ENCODE measurements at regions not wholly inside any gene's neighbourhood (a gene's known extent, or its start where the extent isn't known, plus 50 kb on each side); places are given as distances from the start of the nearest gene placed in this dataset.
"Not testable (repeated sequence)": the region's sequence is repeated elsewhere in the genome, so short reads cannot be mapped to it uniquely, and the experiment has no call there.

GRCh38 chr5:113742176-113742575 is 228.7 kb downstream of the YTHDC2 start:
- no peak for TF ChIP-seq CTCF (IDR thresholded peaks at IDR 0.05 in 4 of 5, conservative IDR thresholded peaks at IDR 0.05 in 1 of 5)
- TF ChIP-seq POLR2A (IDR thresholded peaks at IDR 0.05): no peak
- no peaks in the 10 kb centered on the region for H3K27me3 ChIP-seq
- no peak for ATAC-seq
- H3K36me3 ChIP-seq: no peaks in the 10 kb centered on the region
- H3K27ac ChIP-seq: no peak overlapping the region
- in situ Hi-C loops (cut with MboI; ENCODE audit: low sequenced_read_pairs in 4 of 4) (no loop called here), intact Hi-C loops (cut with DNase I; ENCODE audit: low total_unique reads) (no loop called here)
- no peaks in the 10 kb centered on the region for H3K4me1 ChIP-seq
- no peak overlapping the region for H3K4me3 ChIP-seq
- DNase-seq: no peak
- no peaks in the 10 kb centered on the region for H3K9me3 ChIP-seq

- in situ Hi-C loops (cut with MboI; ENCODE audit: low sequenced_read_pairs in 4 of 4): no loop called here
Measured at GRCh38 chr5:113742639-113743038, 229.1 kb downstream of the YTHDC2 start.

GRCh38 chr5:113748403-113748802 is 234.9 kb downstream of the YTHDC2 start:
- no peak for ATAC-seq
- Histone ChIP-seq H3K4me1 (no peaks in the 10 kb centered on the region), H3K9me3 (no peaks in the 10 kb centered on the region), H3K4me3 (no peak overlapping the region), H3K36me3 (no peaks in the 10 kb centered on the region), H3K27ac (no peak overlapping the region), H3K27me3 (no peaks in the 10 kb centered on the region)
- in situ Hi-C loops (cut with MboI; ENCODE audit: low sequenced_read_pairs in 4 of 4) (no loop called here), intact Hi-C loops (cut with DNase I; ENCODE audit: low total_unique reads) (no loop called here)
- TF ChIP-seq POLR2A (IDR thresholded peaks at IDR 0.05): no peak
- TF ChIP-seq CTCF (IDR thresholded peaks at IDR 0.05 in 4 of 5, conservative IDR thresholded peaks at IDR 0.05 in 1 of 5): no peak
- DNase-seq: no peak

More at GRCh38 chr5:113742639-113743038, 229.1 kb downstream of the YTHDC2 start:
- intact Hi-C loops (cut with DNase I; ENCODE audit: low total_unique reads): no loop called here
- Histone ChIP-seq H3K27me3 (no peaks in the 10 kb centered on the region), H3K36me3 (no peaks in the 10 kb centered on the region), H3K4me1 (no peaks in the 10 kb centered on the region), H3K9me3 (no peaks in the 10 kb centered on the region), H3K4me3 (no peak overlapping the region), H3K27ac (no peak overlapping the region)
- ATAC-seq: no peak
- no peak for DNase-seq
- TF ChIP-seq POLR2A (IDR thresholded peaks at IDR 0.05): no peak
- TF ChIP-seq CTCF (IDR thresholded peaks at IDR 0.05 in 4 of 5, conservative IDR thresholded peaks at IDR 0.05 in 1 of 5): no peak

- in situ Hi-C loops (cut with MboI; ENCODE audit: low sequenced_read_pairs in 4 of 4) (no loop called here), intact Hi-C loops (cut with DNase I; ENCODE audit: low total_unique reads) (no loop called here)
- DNase-seq (no peak), ATAC-seq (no peak)
- TF ChIP-seq POLR2A (IDR thresholded peaks at IDR 0.05) (no peak), CTCF (IDR thresholded peaks at IDR 0.05 in 4 of 5, conservative IDR thresholded peaks at IDR 0.05 in 1 of 5) (no peak)
- no peak overlapping the region for H3K4me3 ChIP-seq
- H3K27me3 ChIP-seq: no peaks in the 10 kb centered on the region
- H3K27ac ChIP-seq: no peak overlapping the region
- no peaks in the 10 kb centered on the region for H3K4me1 ChIP-seq
- no peaks in the 10 kb centered on the region for H3K36me3 ChIP-seq
- no peaks in the 10 kb centered on the region for H3K9me3 ChIP-seq
Measured at GRCh38 chr5:113749334-113749733, 235.8 kb downstream of the YTHDC2 start.

GRCh38 chr5:113753182-113753581 is 239.7 kb downstream of the YTHDC2 start:
- H3K27me3 ChIP-seq; ATAC-seq; H3K4me3 ChIP-seq; H3K9me3 ChIP-seq; H3K4me1 ChIP-seq; intact Hi-C loops (cut with DNase I; ENCODE audit: low total_unique reads); DNase-seq; in situ Hi-C loops (cut with MboI; ENCODE audit: low sequenced_read_pairs in 4 of 4); H3K27ac ChIP-seq; H3K36me3 ChIP-seq: not testable (repeated sequence)
